Stimulated activated CD4-positive, alpha-beta T cell treated with anti-CD3 and anti-CD28 coated beads, Interleukin-1b, Interleukin-23, amount 100 ng/mL, for 1 hour (primary cell): ENCODE measurements at regions not wholly inside any gene's neighbourhood (a gene's known extent, or its start where the extent isn't known, plus 50 kb on each side); places are given as distances from the start of the nearest gene placed in this dataset.

Source experiments
- DNase-seq, 2 donors: peaks; one replicate each; pipeline ENCODE4 v3.0.0-alpha.2; 2020; ENCODE audit warnings: low read depth in 2 of 2

GRCh38 chr9:120212153-120212852, 367.7 kb downstream of the CDK5RAP2 start:
- no peak for DNase-seq

DNA sequence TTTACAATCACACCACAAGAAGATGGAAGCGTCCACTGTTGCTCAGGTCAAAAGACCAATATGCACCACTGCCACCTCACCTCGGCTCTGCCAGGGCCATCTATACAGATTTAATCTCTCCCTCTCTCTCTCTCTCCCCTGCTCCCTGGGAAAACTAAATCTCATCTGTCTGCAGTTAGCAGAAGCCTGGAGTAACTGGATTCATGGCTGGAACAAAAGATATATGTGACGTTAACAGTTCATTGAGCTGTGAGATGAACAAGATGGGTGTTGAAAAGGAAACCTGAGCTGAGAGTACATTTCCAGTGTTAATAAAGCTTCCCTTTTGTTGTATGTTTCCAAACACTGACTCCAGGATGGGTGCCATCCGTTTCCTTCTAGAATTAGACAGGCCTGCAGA, 369.7 kb downstream of the CDK5RAP2 start:
- DNase-seq, result no peak

DNA sequence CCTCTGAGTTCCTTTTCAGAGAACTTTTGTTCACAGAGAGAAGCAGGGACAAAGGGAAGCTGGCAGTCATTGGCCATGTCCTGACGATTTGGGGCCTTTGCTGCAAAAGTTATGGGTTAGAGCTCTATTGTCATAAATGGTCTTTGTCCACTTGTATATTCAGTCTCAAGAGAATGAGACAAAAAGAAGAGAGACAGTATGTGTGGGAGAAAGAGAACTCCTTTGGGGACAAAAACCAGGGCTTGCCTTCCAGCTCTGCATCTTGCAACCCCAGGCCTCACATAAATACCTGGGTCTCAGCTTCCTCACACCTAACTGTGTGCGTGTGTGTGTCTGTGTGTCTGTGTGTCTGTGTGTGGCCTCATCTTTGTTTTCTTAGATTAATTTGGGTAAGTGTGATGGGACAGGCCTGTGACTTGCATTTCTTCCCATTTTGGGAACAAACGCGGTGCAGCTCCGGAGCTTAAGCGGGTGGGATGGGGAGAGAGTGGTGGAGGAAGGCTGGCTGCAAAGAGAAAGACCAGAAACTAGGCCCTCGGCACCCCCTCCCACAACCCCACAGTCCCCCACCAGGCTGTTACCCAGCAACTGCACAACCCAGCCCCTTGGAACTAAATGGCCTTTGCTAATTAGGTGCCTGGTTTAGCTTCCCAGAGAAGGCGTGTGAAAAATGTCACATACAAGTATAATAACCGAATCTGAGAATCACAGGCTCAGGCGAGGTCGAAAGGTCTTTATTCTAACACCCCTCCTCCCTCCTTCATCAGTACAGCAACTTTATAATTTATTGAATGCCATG, 376.9 kb downstream of the CDK5RAP2 start:
- no peak for DNase-seq

DNA sequence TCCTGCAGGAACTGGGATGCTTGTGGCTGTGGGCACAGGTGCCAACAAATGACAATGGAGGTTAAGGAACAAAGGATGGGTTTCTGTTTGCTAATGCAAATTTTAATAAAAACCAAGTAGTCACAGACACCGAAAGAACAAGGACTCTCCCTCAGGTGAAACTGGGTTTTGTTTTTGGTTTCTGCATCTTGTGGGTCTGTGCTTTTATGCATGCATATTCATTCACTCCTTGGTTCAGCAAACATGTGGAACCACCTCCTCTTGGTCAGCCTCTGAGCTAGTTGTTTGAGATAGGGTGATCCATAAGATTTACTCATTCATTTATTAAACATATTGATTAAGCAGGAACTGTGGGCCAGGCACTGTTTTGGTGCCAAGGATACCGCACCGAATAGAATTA, 381.9 kb downstream of the CDK5RAP2 start:
- DNase-seq, result no peak

DNA sequence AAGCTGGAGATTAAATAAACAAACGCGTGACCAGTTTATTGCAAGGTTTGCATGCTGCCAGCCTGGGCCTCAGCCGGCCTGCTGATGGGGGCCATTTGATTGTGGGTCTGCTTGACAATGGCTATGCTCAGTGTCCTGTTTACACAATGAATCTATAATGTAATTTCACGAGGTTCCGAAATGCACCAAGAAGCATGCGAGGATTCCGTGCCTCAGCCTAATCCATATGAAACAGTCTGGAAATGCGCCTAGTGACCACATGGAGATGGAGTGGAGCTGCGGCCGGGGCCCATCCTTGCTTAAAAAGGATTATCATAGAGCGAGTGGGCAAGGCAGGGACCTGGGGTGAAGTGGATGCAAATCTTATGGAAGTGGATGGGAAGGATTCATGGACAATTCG, 382.4 kb downstream of the CDK5RAP2 start:
- DNase-seq, result no peak

DNA sequence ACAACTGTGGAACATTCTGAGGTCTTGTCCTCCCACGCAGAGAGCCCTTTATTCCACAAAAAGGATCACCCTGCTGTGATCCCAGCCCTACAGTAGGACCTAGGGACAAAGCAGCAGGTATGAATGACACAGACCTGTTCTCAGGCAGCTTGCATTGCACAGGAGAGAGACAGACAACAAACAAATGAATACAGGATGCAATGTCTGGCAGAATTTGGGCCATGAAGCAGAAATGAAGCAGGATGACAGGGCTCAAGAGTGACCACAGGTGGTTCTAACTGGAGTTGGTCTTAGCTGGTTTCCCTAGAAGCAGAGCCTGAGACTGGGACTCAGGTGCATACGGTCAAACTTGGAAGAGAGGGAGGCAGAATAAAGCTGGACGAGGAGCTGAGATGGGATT, 388.8 kb downstream of the CDK5RAP2 start:
- DNase-seq, result no peak

GRCh38 chr9:120187758-120188157, 392.2 kb downstream of the CDK5RAP2 start:
- no peak for DNase-seq

DNA sequence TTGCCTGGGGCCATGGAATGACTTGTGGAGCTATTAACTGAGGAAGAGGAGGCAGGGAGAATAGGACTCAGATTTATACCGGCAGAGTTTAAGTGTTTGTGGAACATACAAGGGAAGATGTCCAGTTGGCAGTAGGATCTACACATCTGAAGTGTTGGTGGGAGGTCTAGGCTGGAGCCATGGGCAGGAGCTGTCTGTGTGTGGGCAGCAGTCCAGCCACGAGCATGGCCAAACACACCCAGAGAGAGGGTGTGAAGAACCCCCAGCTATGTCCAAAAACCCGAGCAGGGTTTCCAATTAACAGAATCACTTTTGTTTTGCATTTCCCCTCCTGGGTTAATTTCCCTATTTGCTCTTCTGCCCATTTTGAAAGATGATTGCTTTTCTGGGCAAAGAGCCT, 393.7 kb downstream of the CDK5RAP2 start:
- no peak for DNase-seq

DNA sequence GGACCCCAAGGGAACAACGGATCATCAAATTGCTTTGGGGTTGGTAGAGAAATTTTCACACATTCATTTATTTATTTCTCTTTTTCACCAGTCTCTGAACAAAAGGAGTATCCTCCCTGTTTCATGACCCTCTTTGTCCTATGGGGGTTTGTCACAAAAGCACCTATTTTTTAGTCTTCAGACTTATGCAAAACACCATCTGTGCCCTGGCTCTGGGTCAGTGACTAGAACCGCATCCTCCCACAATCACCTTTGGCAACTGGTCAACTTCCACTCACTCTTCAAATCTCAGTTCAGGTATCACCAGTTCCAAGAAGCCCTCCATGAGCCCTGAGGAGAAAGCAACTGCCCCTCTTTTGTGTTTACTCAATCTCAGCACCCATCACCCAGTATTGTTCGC, 395.7 kb downstream of the CDK5RAP2 start:
- no peak for DNase-seq

GRCh38 chr9:120183615-120184014, 396.4 kb downstream of the CDK5RAP2 start:
- no peak for DNase-seq

DNA sequence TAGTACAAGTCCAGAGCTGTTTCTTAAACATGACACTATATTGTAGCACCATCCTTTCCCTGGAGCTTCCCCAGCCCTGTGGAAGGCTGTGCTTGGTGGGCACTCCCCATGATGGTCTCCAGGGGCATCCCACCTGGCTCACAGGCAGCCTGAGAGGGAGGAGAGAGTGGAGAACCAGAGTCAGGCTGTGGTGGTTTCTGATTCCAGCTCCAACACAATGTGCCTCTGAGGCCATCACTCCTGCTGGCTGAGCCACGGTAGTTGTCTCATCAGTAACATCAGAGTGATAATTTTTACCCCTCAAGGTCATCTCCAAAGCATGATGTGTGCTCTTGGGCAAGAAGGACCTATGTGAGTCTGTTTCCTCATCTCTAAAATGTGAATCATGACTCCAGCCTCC, 398.0 kb downstream of the CDK5RAP2 start:
- DNase-seq, result no peak

DNA sequence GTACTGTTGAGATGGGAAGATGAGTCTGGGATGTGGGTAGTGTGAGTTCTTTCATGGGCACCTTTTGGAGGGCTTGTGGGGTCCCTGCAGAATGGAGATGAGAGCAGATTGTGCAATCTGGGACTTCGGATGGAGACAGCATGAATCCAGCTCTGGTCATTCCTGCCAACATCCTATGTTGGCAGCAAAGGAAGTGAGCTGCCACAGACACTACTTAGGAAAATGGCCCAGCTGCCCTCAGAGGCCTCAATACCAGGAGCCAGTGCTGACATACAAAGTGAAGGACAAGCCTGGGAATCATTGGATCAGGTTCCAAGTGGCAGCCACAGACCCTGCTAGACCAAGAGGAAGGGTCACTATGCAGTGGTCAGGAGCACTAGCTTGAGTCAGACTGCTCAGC, 402.8 kb downstream of the CDK5RAP2 start:
- DNase-seq, result no peak

GRCh38 chr9:120175031-120175430, 404.9 kb downstream of the CDK5RAP2 start:
- DNase-seq, result no peak

- DNase-seq, result no peak
Observed at GRCh38 chr9:120161776-120162175, 418.2 kb downstream of the CDK5RAP2 start.

DNA sequence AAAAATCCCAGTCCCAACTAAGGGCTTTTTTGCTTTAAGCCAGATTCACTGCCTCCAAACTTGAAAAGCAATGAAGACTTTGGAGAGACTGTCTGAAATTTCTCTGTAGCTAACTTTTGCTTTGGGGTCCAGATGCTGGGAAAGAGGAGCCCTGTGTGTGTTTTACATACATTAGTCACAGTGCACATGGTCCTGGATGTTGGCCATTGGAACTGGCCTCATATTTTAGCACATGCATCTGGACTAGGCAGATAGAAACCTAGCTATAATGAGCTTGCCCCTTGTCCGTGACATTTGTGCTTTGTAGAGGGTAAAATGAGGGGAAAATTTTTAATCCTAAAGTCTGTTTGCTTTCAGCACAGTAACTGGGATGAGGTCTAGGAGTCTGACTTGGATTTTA, 421.7 kb downstream of the CDK5RAP2 start:
- DNase-seq, result no peak

GRCh38 chr9:120156376-120156775, 423.6 kb downstream of the CDK5RAP2 start:
- DNase-seq, result no peak

- no peak for DNase-seq
Observed at GRCh38 chr9:120153258-120153657, 426.7 kb downstream of the CDK5RAP2 start.

DNA sequence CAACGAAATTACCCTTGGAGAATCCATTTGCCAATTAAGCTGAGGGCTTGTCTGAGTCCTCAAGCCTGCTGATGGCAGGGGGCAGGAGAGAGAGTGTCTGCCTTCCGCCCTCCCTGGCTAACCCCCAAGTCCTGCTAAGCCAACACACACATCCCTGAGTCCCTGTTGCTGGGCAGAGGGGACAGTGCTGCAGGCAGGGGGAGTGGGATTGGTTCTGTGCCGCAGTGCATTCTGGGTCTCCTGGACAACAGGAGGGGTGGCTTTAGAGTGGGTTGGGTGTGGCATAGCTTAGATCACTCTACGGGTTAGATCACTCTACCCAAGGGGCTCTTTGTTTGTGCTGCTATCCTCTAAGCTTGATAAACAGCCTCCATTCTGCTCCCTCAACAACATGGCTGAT, 427.7 kb downstream of the CDK5RAP2 start:
- no peak for DNase-seq

DNA sequence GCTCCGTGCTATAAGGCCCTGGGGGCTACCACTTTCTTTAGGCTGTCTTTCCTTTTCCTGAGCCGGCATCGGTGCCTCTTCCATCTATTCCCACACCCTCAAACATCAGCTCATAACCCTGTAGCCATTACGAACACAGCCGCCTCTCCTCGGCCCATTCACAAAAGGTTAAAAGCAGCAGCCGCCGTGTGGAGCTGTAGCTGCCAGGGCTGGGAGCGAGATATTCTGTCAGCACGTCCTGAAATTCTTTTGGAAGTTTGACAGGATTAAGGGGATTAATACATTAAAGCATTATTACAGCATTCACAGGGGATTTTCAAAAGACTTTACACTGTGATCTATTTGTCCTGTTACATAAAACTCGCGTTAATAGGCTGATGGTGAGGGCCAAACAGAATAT, 428.2 kb downstream of the CDK5RAP2 start:
- no peak for DNase-seq

GRCh38 chr9:120151149-120151548, 428.8 kb downstream of the CDK5RAP2 start:
- DNase-seq, result no peak

DNA sequence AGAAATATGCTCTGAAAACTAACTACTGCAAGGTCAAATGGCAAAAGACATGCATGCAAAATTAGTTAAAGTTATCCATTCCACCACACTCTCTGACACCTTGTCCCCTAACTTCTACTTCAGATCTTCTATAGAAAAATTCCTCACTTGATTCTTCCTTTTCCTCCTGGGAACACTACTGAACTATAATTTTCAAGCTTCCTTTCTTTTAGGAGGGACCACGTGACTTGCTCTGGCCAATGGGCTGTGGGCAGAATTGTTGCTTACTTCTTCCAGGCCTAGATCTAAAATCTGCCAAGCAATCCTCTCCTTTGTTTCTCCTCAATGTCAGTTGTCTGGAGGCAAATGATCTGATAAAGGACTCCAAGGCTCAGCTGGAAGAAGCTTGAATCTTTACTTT, 441.0 kb downstream of the CDK5RAP2 start:
- DNase-seq, result no peak

DNA sequence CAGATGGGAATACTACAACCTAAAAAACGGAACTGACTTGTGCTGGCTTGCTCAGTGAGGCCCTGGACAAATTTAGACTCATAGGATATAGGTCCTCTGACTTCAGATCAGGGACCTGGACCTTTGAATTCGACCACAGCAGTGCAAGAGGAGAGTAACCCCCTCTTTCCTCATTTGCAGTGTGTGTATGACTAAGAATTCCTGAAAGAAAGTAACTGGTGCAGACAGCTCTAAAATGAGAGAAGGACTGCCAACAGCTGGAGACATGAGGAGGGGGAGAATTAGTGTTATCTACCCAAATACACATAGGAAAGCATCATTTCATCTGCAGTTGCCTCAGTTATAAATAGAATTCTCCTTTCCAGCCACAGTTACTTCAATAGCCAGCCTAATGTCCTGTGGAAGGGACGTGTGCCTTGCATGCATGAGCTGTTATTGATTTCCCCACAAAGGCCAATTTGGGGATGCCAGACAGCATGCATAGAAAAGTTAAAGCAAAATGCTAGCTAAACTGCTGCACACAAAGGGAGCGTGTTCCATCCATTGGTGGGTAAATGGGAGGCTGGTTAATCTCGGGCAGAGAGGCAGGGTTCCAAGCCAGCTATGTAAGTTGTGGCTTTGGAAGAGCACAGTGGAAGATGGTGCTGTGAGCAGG, 442.7 kb downstream of the CDK5RAP2 start:
- no peak for DNase-seq

DNA sequence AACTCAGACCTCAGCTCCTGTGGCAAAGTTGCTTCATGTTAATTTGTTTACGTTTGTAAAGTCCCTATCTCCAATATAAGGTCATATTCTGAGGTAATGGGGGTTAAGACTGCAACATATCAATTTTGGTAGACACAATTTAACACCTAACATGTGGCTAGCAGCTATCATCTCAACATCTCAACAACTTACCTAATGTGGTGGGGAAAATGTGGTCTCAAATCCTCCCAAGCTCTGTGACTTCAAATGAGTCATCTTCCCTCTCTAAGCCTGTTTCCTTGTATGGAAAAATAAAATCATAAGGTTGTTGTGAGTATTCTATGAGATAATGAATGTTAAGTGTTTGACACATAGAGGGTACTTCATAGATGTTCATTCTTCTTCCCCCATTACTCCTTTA, 443.3 kb downstream of the CDK5RAP2 start:
- DNase-seq, result no peak
